ENCODE measurements at regions not wholly inside any gene's neighbourhood (a gene's known extent, or its start where the extent isn't known, plus 50 kb on each side); places are given as distances from the start of the nearest gene placed in this dataset.

GRCh38 chr13:110794209-110794608, 80.7 kb downstream of the ING1 start:
- H3K27ac ChIP-seq (ENCODE audit: extremely low read depth, low read depth, low read length): no peak overlapping the region
- intact Hi-C loops (cut with micrococcal nuclease) (no loop called here), in situ Hi-C loops (cut with MboI) (no loop called here)
- ChIA-PET CTCF (ENCODE audit: low intra/inter-chr PET ratio) (no interaction called here), POLR2A (no interaction called here)
- H2AFZ ChIP-seq (ENCODE audit: low read depth, low read length): no peak overlapping the region
- no TSS peak for BruUV-seq (replicated peaks)
- H3K9me1 ChIP-seq (ENCODE audit: control insufficient read depth, insufficient read depth, low read length): no peaks in the 10 kb centered on the region
- no peaks in the 10 kb centered on the region for H3K9me3 ChIP-seq (replicated peaks; ENCODE audit: control insufficient read depth, insufficient read depth, low read depth, low read length)
- H3K4me3 ChIP-seq: no peak overlapping the region
- H3K27me3 ChIP-seq (ENCODE audit: control insufficient read depth in 2 of 2, insufficient read depth in 2 of 2, low read length in 2 of 2): peaks cover 16 to 33% of the 10 kb centered on the region in 2 experiments
- H3K9ac ChIP-seq (ENCODE audit: insufficient read depth in 1 of 2, low read depth in 2 of 2, low read length in 2 of 2): no peak overlapping the region
- H3K4me2 ChIP-seq (ENCODE audit: insufficient read depth, low read length): no peak overlapping the region
- no peaks in the 10 kb centered on the region for H3K36me3 ChIP-seq (ENCODE audit: control insufficient read depth, insufficient read depth, low read length)
- no peaks in the 10 kb centered on the region for H3K79me2 ChIP-seq (ENCODE audit: control insufficient read depth, insufficient read depth, low read length)
- H4K20me1 ChIP-seq (replicated peaks; ENCODE audit: control insufficient read depth, insufficient read depth, low read length): no peaks in the 10 kb centered on the region
- WGBS (ENCODE audit: insufficient coverage, low coverage, missing lambda C conversion rate): 3% methylated on average over 7 of the region's 7 CpGs
- TF ChIP-seq ETV5 (CRISPR knock-in tag; IDR thresholded peaks at IDR 0.05; ENCODE audit: low read depth) (no peak), ZNF717 (CRISPR knock-in tag; IDR thresholded peaks at IDR 0.05) (no peak), KLF1 (tag; IDR thresholded peaks at IDR 0.05) (no peak), GMEB1 (CRISPR knock-in tag; IDR thresholded peaks at IDR 0.05) (no peak), ZFP1 (CRISPR knock-in tag; IDR thresholded peaks at IDR 0.05) (no peak), SAFB2 (IDR thresholded peaks at IDR 0.05; ENCODE audit: borderline replicate concordance, low read depth, low read length, severe bottlenecking) (no peak), ZKSCAN1 (IDR thresholded peaks at IDR 0.05; ENCODE audit: low read depth, low read length) (no peak), PBX2 (CRISPR knock-in tag; IDR thresholded peaks at IDR 0.05; ENCODE audit: low read depth) (no peak), PBX2 (tag; conservative IDR thresholded peaks at IDR 0.05; ENCODE audit: low read depth) (no peak), NR1H2 (CRISPR knock-in tag; IDR thresholded peaks at IDR 0.05) (no peak), PHTF2 (CRISPR knock-in tag; IDR thresholded peaks at IDR 0.05) (no peak), ZNF780A (CRISPR knock-in tag; IDR thresholded peaks at IDR 0.05) (no peak), CTBP1 (IDR thresholded peaks at IDR 0.05; ENCODE audit: borderline replicate concordance) (no peak), CHD2 (IDR thresholded peaks at IDR 0.05; ENCODE audit: low read depth, low read length) (no peak), ZNF253 (CRISPR knock-in tag; conservative IDR thresholded peaks at IDR 0.05) (no peak), RFX7 (CRISPR knock-in tag; IDR thresholded peaks at IDR 0.05) (no peak), ZNF655 (CRISPR knock-in tag; IDR thresholded peaks at IDR 0.05) (no peak), RBM14 (IDR thresholded peaks at IDR 0.05; ENCODE audit: borderline replicate concordance, insufficient read depth, low read depth, low read length) (no peak), MYNN (IDR thresholded peaks at IDR 0.05) (no peak), MYNN (CRISPR knock-in tag; IDR thresholded peaks at IDR 0.05) (no peak), POU5F1 (IDR thresholded peaks at IDR 0.05; ENCODE audit: borderline replicate concordance, low read depth, low read length, partially characterized antibody) (no peak), ZNF274 (IDR thresholded peaks at IDR 0.05; ENCODE audit: borderline replicate concordance, low read depth, low read length) (no peak)
- no peaks in the 10 kb centered on the region; a peak in 1 of 5 replicates for H3K4me1 ChIP-seq (replicated peaks in 1 of 2; ENCODE audit: control insufficient read depth in 2 of 2, insufficient read depth in 2 of 2, low read length in 2 of 2)
- ATAC-seq: no peak
- no peak for DNase-seq (ENCODE audit: extremely low read depth in 1 of 4, low spot score in 3 of 4)
- no peak for FAIRE-seq
